Spleen (tissue), 7 donors: ENCODE measurements at regions not wholly inside any gene's neighbourhood (a gene's known extent, or its start where the extent isn't known, plus 50 kb on each side); places are given as distances from the start of the nearest gene placed in this dataset.

ENCODE experiments used
- CTCF ChIP-seq, 11 experiments: fragments of 200-600 bp in 7 of 11; fragments of 450-650 bp in 4 of 11; sonication (generic) in 4 of 11; IDR thresholded peaks in 8 of 11; conservative IDR thresholded peaks in 3 of 11; 1 replicate in 7 of 11; 2 replicates in 4 of 11; pipeline versions ENCODE4 v1.4.0 to v1.8.0; 2016 to 2021; ENCODE audit warnings: antibody characterized with exemption in 11 of 11, inconsistent platforms in 4 of 11, mild to moderate bottlenecking in 1 of 11
- POLR2A ChIP-seq, 3 donors: fragments of 450-650 bp; IDR thresholded peaks; one replicate each; pipeline ENCODE4 v1.5.1; 2017; ENCODE audit warnings: antibody characterized with exemption in 3 of 3, mild to moderate bottlenecking in 1 of 3
- donor health status: DM: no; HTN: no; CAD: no; lungs with moderate emphysema.
- donor health status: DM: no; HTN: no; CAD: no.
- donor health status: DM: no; HTN: no; CAD: no.

- TF ChIP-seq POLR2A (IDR thresholded peaks at IDR 0.05) (no peak), CTCF (IDR thresholded peaks at IDR 0.05 in 8 of 11, conservative IDR thresholded peaks at IDR 0.05 in 3 of 11) (no peak)
Observed at GRCh38 chr11:116507849-116508695, 264.7 kb downstream of the BUD13 start.
